Daoy (cell line): ENCODE measurements at regions not wholly inside any gene's neighbourhood (a gene's known extent, or its start where the extent isn't known, plus 50 kb on each side); places are given as distances from the start of the nearest gene placed in this dataset.

Experiments used
- DNase-seq: peaks from one replicate; pipeline ENCODE4 v3.0.0-alpha.2; 2015; ENCODE audit warnings: low read depth

DNA sequence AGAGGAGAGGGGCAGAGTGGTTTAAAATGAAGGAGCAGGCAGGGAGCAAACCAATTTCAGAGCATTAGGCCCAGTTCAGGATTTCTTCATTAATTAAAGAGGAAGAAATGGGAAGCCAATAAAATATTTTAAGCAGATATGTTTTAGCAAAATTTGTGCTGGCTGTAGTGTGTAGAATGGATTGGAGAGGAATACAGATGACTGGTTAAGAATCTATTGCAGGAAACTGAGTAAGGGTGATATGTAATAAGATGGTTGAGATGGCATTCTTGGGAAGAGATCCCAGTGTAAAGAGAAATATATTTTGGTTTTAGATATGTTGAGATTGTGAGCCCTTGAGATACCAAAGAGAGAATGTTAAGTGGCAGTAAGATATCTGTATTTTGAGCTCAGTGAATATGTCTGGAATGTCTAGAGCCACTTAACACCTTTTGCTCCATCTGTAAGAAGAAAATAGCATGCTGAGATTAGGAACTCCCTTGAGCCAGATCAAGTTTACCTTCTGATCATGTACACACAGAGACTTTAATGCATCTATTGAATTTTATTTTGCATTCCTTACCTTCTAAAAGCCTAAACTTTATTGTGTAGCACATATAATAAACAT, 79.5 kb upstream of the SLC27A6 start:
- no peak for DNase-seq

GRCh38 chr5:128895122-128895521, 70.2 kb upstream of the SLC27A6 start:
- DNase-seq = no peak

- no peak for DNase-seq
These were observed 68.6 kb upstream of the SLC27A6 start for GRCh38 chr5:128896675-128897074.

DNA sequence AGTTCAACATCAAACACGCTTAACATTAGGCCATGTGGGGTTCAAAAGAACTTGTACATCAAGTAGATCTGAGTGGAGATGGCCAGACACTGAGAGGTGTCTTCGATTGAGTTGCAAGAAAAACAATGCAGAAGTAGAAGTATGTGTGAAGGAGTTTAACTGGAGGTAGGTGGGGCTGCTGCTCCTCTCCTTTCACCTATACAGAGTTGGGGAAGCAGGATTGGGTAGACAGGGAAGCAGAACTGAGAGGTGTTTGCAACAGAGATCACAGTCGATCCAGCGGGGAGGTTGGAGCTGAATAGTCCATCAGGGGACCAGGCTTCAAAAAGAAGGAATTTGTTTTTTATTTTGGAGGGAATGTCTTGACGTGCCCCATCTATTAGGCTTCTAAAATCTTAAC, 61.7 kb upstream of the SLC27A6 start:
- DNase-seq = no peak

- no peak for DNase-seq
These were observed 60.3 kb upstream of the SLC27A6 start for GRCh38 chr5:128904805-128905567.

GRCh38 chr5:128905568-128906110, 59.6 kb upstream of the SLC27A6 start:
- peak; percentile 46 for DNase-seq

GRCh38 chr5:128913551-128913950, 51.7 kb upstream of the SLC27A6 start:
- no peak for DNase-seq
